Endothelial cell of umbilical vein (primary cell): ENCODE measurements at regions not wholly inside any gene's neighbourhood (a gene's known extent, or its start where the extent isn't known, plus 50 kb on each side); places are given as distances from the start of the nearest gene placed in this dataset.

Source experiments
- BruUV-seq: library from RNA; stranded (reverse); fragments of 400-500 nt; replicated peaks from 2 replicates; lab custom pipeline; 2021; lab: Mats Ljungman, UMichigan
- CTCF ChIA-PET: fragments of 300-600, 350-600 bp; sonication (Branson Sonifier 250); formaldehyde crosslinking; loops from one replicate; lab custom pipeline; 2021; ENCODE audit warnings: antibody characterized with exemption, inconsistent platforms; lab: Charles Lee
- POLR2A ChIA-PET: fragments of 300-600, 350-600 bp; sonication (Branson Sonifier 250); formaldehyde crosslinking; loops from one replicate; lab custom pipeline; 2021; ENCODE audit warnings: antibody characterized with exemption, inconsistent platforms; lab: Charles Lee
- DNase-seq: peaks from one replicate; pipeline ENCODE4 v3.0.0-alpha.2; 2011; ENCODE audit warnings: low read depth, low spot score
- FAIRE-seq: peaks from 2 replicates; lab custom pipeline; 2011; peaks lifted over from hg19 to GRCh38; lab: Jason Lieb, UNC
- H2AFZ ChIP-seq: 2 replicates; pipeline ENCODE4 v1.6.0; 2012; ENCODE audit warnings: low read depth, low read length, control low read depth, inconsistent platforms
- H3K27ac ChIP-seq: 2 replicates; pipeline ENCODE4 v1.5.1; 2011; ENCODE audit warnings: low read depth, mild to moderate bottlenecking, control low read depth, low read length, moderate library complexity; ENCODE audit not compliant: insufficient read depth
- H3K27me3 ChIP-seq, 2 experiments: 2 replicates each; pipeline versions ENCODE4 v1.6.0 to v1.6.1; 2011; ENCODE audit warnings: low read length in 2 of 2, mixed read lengths in 1 of 2; ENCODE audit not compliant: control insufficient read depth in 2 of 2, insufficient read depth in 2 of 2
- H3K36me3 ChIP-seq, 2 experiments: 2 replicates in 1 of 2; 3 replicates in 1 of 2; pipeline ENCODE4 v1.5.1; 2011; ENCODE audit warnings: low read length in 2 of 2, mild to moderate bottlenecking in 1 of 2, moderate library complexity in 1 of 2; ENCODE audit not compliant: control insufficient read depth in 2 of 2, insufficient read depth in 2 of 2; ENCODE audit errors: extremely low read depth in 1 of 2
- H3K4me1 ChIP-seq: 3 replicates; pipeline ENCODE4 v1.5.1; 2011; ENCODE audit warnings: mild to moderate bottlenecking, low read length; ENCODE audit not compliant: control insufficient read depth, insufficient read depth; ENCODE audit errors: extremely low read depth
- H3K4me2 ChIP-seq: 2 replicates; pipeline ENCODE4 v1.6.1; 2011; ENCODE audit warnings: low read length, control low read depth, mixed read lengths; ENCODE audit not compliant: insufficient read depth
- H3K4me3 ChIP-seq, 3 experiments: fragments of 200-600 bp in 1 of 3; sonication (generic), shearing (Covaris generic) in 1 of 3; replicated peaks in 1 of 3; 2 replicates each; pipeline ENCODE4 v1.5.1; 2011 to 2016; ENCODE audit warnings: control low read depth in 3 of 3, low read length in 3 of 3, mild to moderate bottlenecking in 2 of 3, inconsistent platforms in 1 of 3, low read depth in 1 of 3, moderate library complexity in 1 of 3; ENCODE audit not compliant: insufficient read depth in 1 of 3
- H3K79me2 ChIP-seq: 2 replicates; pipeline ENCODE4 v1.6.0; 2012; ENCODE audit warnings: low read length, inconsistent platforms; ENCODE audit not compliant: control insufficient read depth, insufficient read depth
- H3K9ac ChIP-seq: replicated peaks from 2 replicates; pipeline ENCODE3; 2011; ENCODE audit warnings: low read length, control low read depth; ENCODE audit not compliant: insufficient read depth; ENCODE audit errors: extremely low read depth
- H3K9me1 ChIP-seq: replicated peaks from 3 replicates; pipeline ENCODE4 v1.6.0; 2011; ENCODE audit warnings: mild to moderate bottlenecking, low read length; ENCODE audit not compliant: control insufficient read depth, insufficient read depth; ENCODE audit errors: extremely low read depth
- H3K9me3 ChIP-seq: replicated peaks from 2 replicates; pipeline ENCODE4 v1.5.1; 2012; ENCODE audit warnings: low read length, inconsistent platforms; ENCODE audit not compliant: control insufficient read depth, insufficient read depth
- H4K20me1 ChIP-seq: replicated peaks from 2 replicates; pipeline ENCODE3; 2011; ENCODE audit warnings: mild to moderate bottlenecking, low read length; ENCODE audit not compliant: control insufficient read depth, insufficient read depth; ENCODE audit errors: extremely low read depth
- CTCF ChIP-seq, 2 donors: IDR thresholded peaks; 1 replicate in 1 of 2; 2 replicates in 1 of 2; pipeline ENCODE4 v1.5.1; 2011; ENCODE audit warnings: low read length in 2 of 2, mild to moderate bottlenecking in 2 of 2, moderate library complexity in 2 of 2, control low read depth in 1 of 2, inconsistent platforms in 1 of 2, low read depth in 1 of 2; ENCODE audit not compliant: insufficient read depth in 1 of 2; ENCODE audit errors: extremely low read depth in 1 of 2
- EZH2 ChIP-seq: IDR thresholded peaks from 2 replicates; pipeline ENCODE4 v1.6.1; 2012; ENCODE audit warnings: borderline replicate concordance, low read depth, mild to moderate bottlenecking, moderate library complexity, low read length, inconsistent platforms; ENCODE audit not compliant: severe bottlenecking
- FOS ChIP-seq: IDR thresholded peaks from 2 replicates; pipeline ENCODE4 v1.6.1; 2011; ENCODE audit warnings: mild to moderate bottlenecking, low read length, moderate library complexity, borderline replicate concordance; ENCODE audit not compliant: insufficient read depth
- GATA2 ChIP-seq: IDR thresholded peaks from 2 replicates; pipeline ENCODE4 v1.7.0; 2011; ENCODE audit warnings: low read depth, mild to moderate bottlenecking, moderate library complexity, mixed read lengths, low read length; ENCODE audit not compliant: insufficient read length, insufficient read depth
- JUN ChIP-seq: IDR thresholded peaks from 2 replicates; pipeline ENCODE4 v1.6.1; 2011; ENCODE audit warnings: borderline replicate concordance, low read depth; ENCODE audit not compliant: insufficient read length, insufficient read depth
- MYC ChIP-seq: IDR thresholded peaks from one replicate; pipeline ENCODE4 v1.6.1; 2011; ENCODE audit warnings: mild to moderate bottlenecking, low read depth, low read length
- POLR2A ChIP-seq: IDR thresholded peaks from 2 replicates; pipeline ENCODE4 v1.6.1; 2012; ENCODE audit warnings: low read depth, mild to moderate bottlenecking, control low read depth, low read length
- POLR2AphosphoS5 ChIP-seq: IDR thresholded peaks from 2 replicates; pipeline ENCODE4 v1.6.1; 2012; ENCODE audit warnings: low read depth, mild to moderate bottlenecking, control low read depth, low read length, moderate library complexity; ENCODE audit not compliant: insufficient read depth
- dilution Hi-C: fragments of 300-500 bp; cut with MboI; formaldehyde crosslinking; loops from one replicate; pipeline ENCODE4 v1.15.0; 2019; ENCODE audit warnings: low sequenced_read_pairs; ENCODE audit not compliant: extremely low pct_ligation_motif_present
- intact Hi-C: fragments of 100-400 bp; cut with micrococcal nuclease; formaldehyde crosslinking; loops from one replicate; pipeline ENCODE4 v1.10.0; 2022
- TF ChIP-seq, protein P1 (sequence below): IDR thresholded peaks from 2 replicates; pipeline ENCODE4 v1.6.1; 2011; ENCODE audit not compliant: insufficient read depth, insufficient read length

DNA sequence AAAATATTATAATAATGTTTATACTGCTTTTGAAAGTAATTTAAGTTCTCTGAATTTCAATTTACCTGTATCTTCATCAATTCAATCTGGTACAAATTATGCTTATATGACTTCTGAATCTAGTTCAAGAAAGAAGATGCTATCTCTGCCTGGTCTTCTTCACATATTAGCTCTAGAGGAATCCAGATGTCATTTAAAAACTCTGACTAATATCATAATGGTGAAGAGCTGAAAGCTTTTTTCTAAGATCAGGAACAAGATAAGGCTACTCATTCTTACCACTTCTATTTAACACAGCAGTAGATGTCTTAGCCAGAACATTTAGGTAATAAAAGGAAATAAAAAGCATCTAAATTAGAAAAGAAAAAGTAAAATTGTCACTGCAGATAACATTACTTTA is 636.1 kb downstream of the ARAP2 start:
- no peak for TF ChIP-seq JUN

GRCh38 chr4:35614120-35614519 is 630.2 kb downstream of the ARAP2 start:
- Histone ChIP-seq H3K4me2 (no peak overlapping the region), H3K4me3 (no peak overlapping the region), H4K20me1 (no peaks in the 10 kb centered on the region), H3K9me1 (no peaks in the 10 kb centered on the region), H2AFZ (no peak overlapping the region), H3K27me3 (no peaks in the 10 kb centered on the region), H3K27ac (no peak overlapping the region), H3K9ac (no peak overlapping the region), H3K36me3 (no peaks in the 10 kb centered on the region), H3K79me2 (no peaks in the 10 kb centered on the region), H3K9me3 (no peaks in the 10 kb centered on the region), H3K4me1 (no peaks in the 10 kb centered on the region)
- no TSS peak for BruUV-seq
- CTCF ChIA-PET: no interaction called here
- intact Hi-C loops: no loop called here
- TF ChIP-seq POLR2A (no peak), EZH2 (no peak), MYC (no peak), GATA2 (no peak), POLR2AphosphoS5 (no peak), CTCF (IDR thresholded peaks at IDR 0.05; ENCODE audit: extremely low read depth in 1 of 2, insufficient read depth in 1 of 2, low read depth in 1 of 2, low read length in 2 of 2) (no peak), FOS (no peak), JUN (no peak)
- TF ChIP-seq, protein P1, sequence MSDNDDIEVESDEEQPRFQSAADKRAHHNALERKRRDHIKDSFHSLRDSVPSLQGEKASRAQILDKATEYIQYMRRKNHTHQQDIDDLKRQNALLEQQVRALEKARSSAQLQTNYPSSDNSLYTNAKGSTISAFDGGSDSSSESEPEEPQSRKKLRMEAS: no peak
- POLR2A ChIA-PET: no interaction called here
- dilution Hi-C loops: no loop called here
- FAIRE-seq (no peak), DNase-seq (no peak)

More for the DNA sequence above, 636.1 kb downstream of the ARAP2 start:
- H2AFZ ChIP-seq: no peak overlapping the region
- H3K4me2 ChIP-seq: no peak overlapping the region
- dilution Hi-C loops (no loop called here), intact Hi-C loops (no loop called here)
- no peaks in the 10 kb centered on the region for H3K36me3 ChIP-seq
- no TSS peak for BruUV-seq
- CTCF ChIA-PET: no interaction called here
- POLR2A ChIA-PET: no interaction called here
- no peak overlapping the region for H3K4me3 ChIP-seq
- H4K20me1 ChIP-seq: no peaks in the 10 kb centered on the region
- no peak overlapping the region for H3K9ac ChIP-seq
- no peaks in the 10 kb centered on the region for H3K27me3 ChIP-seq
- FAIRE-seq (no peak), DNase-seq (no peak)
- H3K9me1 ChIP-seq: no peaks in the 10 kb centered on the region
- no peaks in the 10 kb centered on the region for H3K9me3 ChIP-seq
- no peak overlapping the region for H3K27ac ChIP-seq
- H3K79me2 ChIP-seq: no peaks in the 10 kb centered on the region
- no peaks in the 10 kb centered on the region for H3K4me1 ChIP-seq
